GM12878 (cell line): ENCODE measurements at regions not wholly inside any gene's neighbourhood (a gene's known extent, or its start where the extent isn't known, plus 50 kb on each side); places are given as distances from the start of the nearest gene placed in this dataset.

Experiments
- CEBPB ChIP-seq, 2 experiments: fragments of 150-350 bp in 1 of 2; IDR thresholded peaks; 2 replicates each; pipeline ENCODE4 v1.6.1; 2012 to 2014; ENCODE audit warnings: low read depth in 2 of 2, low read length in 2 of 2, borderline replicate concordance in 1 of 2, inconsistent platforms in 1 of 2
- CHD2 ChIP-seq: IDR thresholded peaks from 2 replicates; pipeline ENCODE4 v1.6.1; 2011; ENCODE audit warnings: low read depth, low read length, improper control_type of control experiment, borderline replicate concordance
- CHD4 ChIP-seq: fragments of 200-600 bp; sonication (generic); IDR thresholded peaks from 2 replicates; pipeline ENCODE4 v1.6.1; 2016; ENCODE audit warnings: mild to moderate bottlenecking
- CREM ChIP-seq: IDR thresholded peaks from 2 replicates; pipeline ENCODE4 v1.6.1; 2014; ENCODE audit warnings: antibody characterized with exemption, low read depth
- HDAC6 ChIP-seq: fragments of 200-600 bp; sonication (generic); IDR thresholded peaks from one replicate; pipeline ENCODE4 v1.8.0; 2017; ENCODE audit warnings: antibody characterized with exemption; ENCODE audit not compliant: unreplicated experiment
- HDGF ChIP-seq: fragments of 450-650 bp; IDR thresholded peaks from 2 replicates; pipeline ENCODE4 v1.6.1; 2016; ENCODE audit warnings: antibody characterized with exemption
- KLF5 ChIP-seq: fragments of 450-650 bp; IDR thresholded peaks from 2 replicates; pipeline ENCODE4 v1.6.1; 2014; ENCODE audit warnings: mild to moderate bottlenecking; ENCODE audit not compliant: partially characterized antibody
- MEF2A ChIP-seq: IDR thresholded peaks from 2 replicates; pipeline ENCODE4 v1.6.1; 2011; ENCODE audit warnings: low read depth, mild to moderate bottlenecking, low read length, moderate library complexity; ENCODE audit not compliant: insufficient read depth
- SIN3A ChIP-seq: IDR thresholded peaks from 2 replicates; pipeline ENCODE4 v1.6.1; 2012; ENCODE audit warnings: low read depth, low read length, improper control_type of control experiment
- SMAD5 ChIP-seq: IDR thresholded peaks from 2 replicates; pipeline ENCODE4 v1.6.1; 2016; ENCODE audit warnings: antibody characterized with exemption, low read depth
- SREBF2 ChIP-seq: IDR thresholded peaks from 2 replicates; pipeline ENCODE4 v1.6.1; 2012; ENCODE audit warnings: mild to moderate bottlenecking, low read length
- TCF7 ChIP-seq: IDR thresholded peaks from 2 replicates; pipeline ENCODE4 v1.6.1; 2014; ENCODE audit warnings: antibody characterized with exemption, borderline replicate concordance
- ZNF384 ChIP-seq: IDR thresholded peaks from 2 replicates; pipeline ENCODE4 v1.6.1; 2012; ENCODE audit warnings: low read depth, mild to moderate bottlenecking, low read length, improper control_type of control experiment, borderline replicate concordance
- TF ChIP-seq, protein P1 (sequence below): fragments of 150-350 bp; IDR thresholded peaks from 2 replicates; pipeline ENCODE4 v1.6.1; 2014; ENCODE audit warnings: mild to moderate bottlenecking, low read depth, low read length
- TF ChIP-seq, protein P2 (sequence below): fragments of 450-650 bp; IDR thresholded peaks from 2 replicates; pipeline ENCODE4 v1.6.1; 2017; ENCODE audit warnings: mild to moderate bottlenecking, low read depth, inconsistent platforms; ENCODE audit not compliant: poor library complexity, severe bottlenecking
- TF ChIP-seq, protein P3 (sequence below): fragments of 450-650 bp; IDR thresholded peaks from 2 replicates; pipeline ENCODE4 v1.6.1; 2017; ENCODE audit warnings: mild to moderate bottlenecking
- TF ChIP-seq, protein P4 (sequence below): fragments of 450-650 bp; IDR thresholded peaks from 2 replicates; pipeline ENCODE4 v1.6.1; 2014; ENCODE audit warnings: mild to moderate bottlenecking
- TF ChIP-seq, protein P5 (sequence below): fragments of 450-650 bp; conservative IDR thresholded peaks from 2 replicates; pipeline ENCODE4 v1.6.1; 2017; ENCODE audit warnings: mild to moderate bottlenecking, moderate library complexity
- TF ChIP-seq, protein P6 (sequence below): IDR thresholded peaks from 2 replicates; pipeline ENCODE4 v1.6.1; 2012; ENCODE audit warnings: low read depth, low read length, improper control_type of control experiment

DNA sequence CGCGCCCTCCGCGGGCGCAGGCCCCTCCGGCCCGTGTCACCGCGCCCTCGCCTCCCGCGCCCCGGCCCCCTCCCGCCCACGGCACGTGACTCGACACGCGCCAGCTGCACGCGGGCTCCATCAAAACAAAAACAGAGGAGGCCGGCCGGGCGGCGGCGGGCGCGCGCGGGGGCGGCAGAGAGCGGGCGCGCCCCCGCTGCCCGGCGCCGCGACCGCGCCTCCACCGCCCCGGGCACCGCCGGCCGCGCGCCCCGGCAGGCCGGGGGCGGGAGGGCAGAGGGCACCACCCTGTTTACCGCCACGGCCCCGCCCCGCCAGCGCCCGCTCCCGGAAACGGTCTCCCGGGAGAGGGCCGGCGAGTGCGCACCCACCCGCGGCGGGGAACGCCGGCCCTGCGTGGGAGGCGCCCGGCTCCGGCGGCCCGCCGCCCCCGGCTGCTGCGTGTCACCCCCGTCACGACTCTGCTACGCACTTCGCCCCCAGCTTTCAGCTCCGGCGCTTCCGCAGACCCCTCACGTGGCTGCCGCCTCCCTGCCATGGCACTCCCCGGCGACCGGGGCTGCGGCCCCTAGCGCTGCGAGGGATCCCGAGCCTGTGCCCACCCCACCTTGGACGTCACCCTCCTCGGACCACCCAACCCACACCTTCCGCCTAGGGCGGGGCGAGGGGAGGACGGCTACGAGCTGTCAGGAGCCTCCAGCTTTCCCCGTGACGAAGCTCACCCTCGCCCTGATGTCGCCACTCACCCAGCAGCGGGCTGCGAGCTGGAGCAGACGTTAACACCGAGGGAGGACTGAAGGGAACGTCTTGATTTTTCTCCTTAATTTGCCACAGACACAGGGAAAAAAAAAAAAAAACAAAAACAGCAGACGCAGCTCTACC is 221.6 kb upstream of the MKLN1 start (continued):
- peak; percentile 79 for TF ChIP-seq HDAC6
- 0 out of 2 replicates have a peak, but pooled peaks have one; percentile 26 for TF ChIP-seq MEF2A
- TF ChIP-seq ZNF384: no peak
- no peak for TF ChIP-seq TCF7
- TF ChIP-seq, protein P1, sequence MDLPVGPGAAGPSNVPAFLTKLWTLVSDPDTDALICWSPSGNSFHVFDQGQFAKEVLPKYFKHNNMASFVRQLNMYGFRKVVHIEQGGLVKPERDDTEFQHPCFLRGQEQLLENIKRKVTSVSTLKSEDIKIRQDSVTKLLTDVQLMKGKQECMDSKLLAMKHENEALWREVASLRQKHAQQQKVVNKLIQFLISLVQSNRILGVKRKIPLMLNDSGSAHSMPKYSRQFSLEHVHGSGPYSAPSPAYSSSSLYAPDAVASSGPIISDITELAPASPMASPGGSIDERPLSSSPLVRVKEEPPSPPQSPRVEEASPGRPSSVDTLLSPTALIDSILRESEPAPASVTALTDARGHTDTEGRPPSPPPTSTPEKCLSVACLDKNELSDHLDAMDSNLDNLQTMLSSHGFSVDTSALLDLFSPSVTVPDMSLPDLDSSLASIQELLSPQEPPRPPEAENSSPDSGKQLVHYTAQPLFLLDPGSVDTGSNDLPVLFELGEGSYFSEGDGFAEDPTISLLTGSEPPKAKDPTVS: no peak
- no peak; the same call in 1 of the 2 replicates for TF ChIP-seq CHD2
- no peak for TF ChIP-seq SMAD5
- TF ChIP-seq CHD4: no peak
- no peak for TF ChIP-seq CEBPB (IDR thresholded peaks at IDR 0.05; ENCODE audit: borderline replicate concordance in 1 of 2, low read depth in 2 of 2, low read length in 2 of 2)
- TF ChIP-seq, protein P2, sequence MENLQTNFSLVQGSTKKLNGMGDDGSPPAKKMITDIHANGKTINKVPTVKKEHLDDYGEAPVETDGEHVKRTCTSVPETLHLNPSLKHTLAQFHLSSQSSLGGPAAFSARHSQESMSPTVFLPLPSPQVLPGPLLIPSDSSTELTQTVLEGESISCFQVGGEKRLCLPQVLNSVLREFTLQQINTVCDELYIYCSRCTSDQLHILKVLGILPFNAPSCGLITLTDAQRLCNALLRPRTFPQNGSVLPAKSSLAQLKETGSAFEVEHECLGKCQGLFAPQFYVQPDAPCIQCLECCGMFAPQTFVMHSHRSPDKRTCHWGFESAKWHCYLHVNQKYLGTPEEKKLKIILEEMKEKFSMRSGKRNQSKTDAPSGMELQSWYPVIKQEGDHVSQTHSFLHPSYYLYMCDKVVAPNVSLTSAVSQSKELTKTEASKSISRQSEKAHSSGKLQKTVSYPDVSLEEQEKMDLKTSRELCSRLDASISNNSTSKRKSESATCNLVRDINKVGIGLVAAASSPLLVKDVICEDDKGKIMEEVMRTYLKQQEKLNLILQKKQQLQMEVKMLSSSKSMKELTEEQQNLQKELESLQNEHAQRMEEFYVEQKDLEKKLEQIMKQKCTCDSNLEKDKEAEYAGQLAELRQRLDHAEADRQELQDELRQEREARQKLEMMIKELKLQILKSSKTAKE: no peak
- TF ChIP-seq, protein P3, sequence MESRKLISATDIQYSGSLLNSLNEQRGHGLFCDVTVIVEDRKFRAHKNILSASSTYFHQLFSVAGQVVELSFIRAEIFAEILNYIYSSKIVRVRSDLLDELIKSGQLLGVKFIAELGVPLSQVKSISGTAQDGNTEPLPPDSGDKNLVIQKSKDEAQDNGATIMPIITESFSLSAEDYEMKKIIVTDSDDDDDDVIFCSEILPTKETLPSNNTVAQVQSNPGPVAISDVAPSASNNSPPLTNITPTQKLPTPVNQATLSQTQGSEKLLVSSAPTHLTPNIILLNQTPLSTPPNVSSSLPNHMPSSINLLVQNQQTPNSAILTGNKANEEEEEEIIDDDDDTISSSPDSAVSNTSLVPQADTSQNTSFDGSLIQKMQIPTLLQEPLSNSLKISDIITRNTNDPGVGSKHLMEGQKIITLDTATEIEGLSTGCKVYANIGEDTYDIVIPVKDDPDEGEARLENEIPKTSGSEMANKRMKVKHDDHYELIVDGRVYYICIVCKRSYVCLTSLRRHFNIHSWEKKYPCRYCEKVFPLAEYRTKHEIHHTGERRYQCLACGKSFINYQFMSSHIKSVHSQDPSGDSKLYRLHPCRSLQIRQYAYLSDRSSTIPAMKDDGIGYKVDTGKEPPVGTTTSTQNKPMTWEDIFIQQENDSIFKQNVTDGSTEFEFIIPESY: no peak
- TF ChIP-seq, protein P4, sequence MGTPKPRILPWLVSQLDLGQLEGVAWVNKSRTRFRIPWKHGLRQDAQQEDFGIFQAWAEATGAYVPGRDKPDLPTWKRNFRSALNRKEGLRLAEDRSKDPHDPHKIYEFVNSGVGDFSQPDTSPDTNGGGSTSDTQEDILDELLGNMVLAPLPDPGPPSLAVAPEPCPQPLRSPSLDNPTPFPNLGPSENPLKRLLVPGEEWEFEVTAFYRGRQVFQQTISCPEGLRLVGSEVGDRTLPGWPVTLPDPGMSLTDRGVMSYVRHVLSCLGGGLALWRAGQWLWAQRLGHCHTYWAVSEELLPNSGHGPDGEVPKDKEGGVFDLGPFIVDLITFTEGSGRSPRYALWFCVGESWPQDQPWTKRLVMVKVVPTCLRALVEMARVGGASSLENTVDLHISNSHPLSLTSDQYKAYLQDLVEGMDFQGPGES: peak; percentile 54; the same call in 1 of the 2 replicates
- TF ChIP-seq KLF5: no peak
- TF ChIP-seq HDGF: peak; percentile 88
- TF ChIP-seq, protein P5, sequence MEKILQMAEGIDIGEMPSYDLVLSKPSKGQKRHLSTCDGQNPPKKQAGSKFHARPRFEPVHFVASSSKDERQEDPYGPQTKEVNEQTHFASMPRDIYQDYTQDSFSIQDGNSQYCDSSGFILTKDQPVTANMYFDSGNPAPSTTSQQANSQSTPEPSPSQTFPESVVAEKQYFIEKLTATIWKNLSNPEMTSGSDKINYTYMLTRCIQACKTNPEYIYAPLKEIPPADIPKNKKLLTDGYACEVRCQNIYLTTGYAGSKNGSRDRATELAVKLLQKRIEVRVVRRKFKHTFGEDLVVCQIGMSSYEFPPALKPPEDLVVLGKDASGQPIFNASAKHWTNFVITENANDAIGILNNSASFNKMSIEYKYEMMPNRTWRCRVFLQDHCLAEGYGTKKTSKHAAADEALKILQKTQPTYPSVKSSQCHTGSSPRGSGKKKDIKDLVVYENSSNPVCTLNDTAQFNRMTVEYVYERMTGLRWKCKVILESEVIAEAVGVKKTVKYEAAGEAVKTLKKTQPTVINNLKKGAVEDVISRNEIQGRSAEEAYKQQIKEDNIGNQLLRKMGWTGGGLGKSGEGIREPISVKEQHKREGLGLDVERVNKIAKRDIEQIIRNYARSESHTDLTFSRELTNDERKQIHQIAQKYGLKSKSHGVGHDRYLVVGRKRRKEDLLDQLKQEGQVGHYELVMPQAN: peak; percentile 92
- TF ChIP-seq, protein P6, sequence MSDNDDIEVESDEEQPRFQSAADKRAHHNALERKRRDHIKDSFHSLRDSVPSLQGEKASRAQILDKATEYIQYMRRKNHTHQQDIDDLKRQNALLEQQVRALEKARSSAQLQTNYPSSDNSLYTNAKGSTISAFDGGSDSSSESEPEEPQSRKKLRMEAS: no peak; the same call in none of the 2 replicates
- TF ChIP-seq SREBF2: no peak
- TF ChIP-seq CREM: peak; percentile 54
- TF ChIP-seq SIN3A: peak; percentile 66
